Stimulated activated CD4-positive, alpha-beta T cell treated with anti-CD3 and anti-CD28 coated beads, Interleukin-2, amount 100 ng/mL, for 4 hours (primary cell): ENCODE measurements at regions not wholly inside any gene's neighbourhood (a gene's known extent, or its start where the extent isn't known, plus 50 kb on each side); places are given as distances from the start of the nearest gene placed in this dataset.

Source experiments
- DNase-seq: peaks from one replicate; pipeline ENCODE4 v3.0.0-alpha.2; 2020; ENCODE audit warnings: low read depth

GRCh38 chr20:17109307-17109706 lies 117.5 kb upstream of the PCSK2 start:
- no peak for DNase-seq

GRCh38 chr20:17128206-17128605 lies 98.6 kb upstream of the PCSK2 start:
- no peak for DNase-seq

- no peak for DNase-seq
Measured at GRCh38 chr20:17129089-17129488, 97.8 kb upstream of the PCSK2 start.

GRCh38 chr20:17137692-17138091 lies 89.1 kb upstream of the PCSK2 start:
- DNase-seq, result no peak

- no peak for DNase-seq
Measured at GRCh38 chr20:17138237-17138636, 88.6 kb upstream of the PCSK2 start.

- DNase-seq, result no peak
Measured at GRCh38 chr20:17140894-17141293, 85.9 kb upstream of the PCSK2 start.

- DNase-seq, result no peak
Measured at GRCh38 chr20:17141568-17141967, 85.3 kb upstream of the PCSK2 start.

- no peak for DNase-seq
Measured at GRCh38 chr20:17142666-17143065, 84.2 kb upstream of the PCSK2 start.

- no peak for DNase-seq
Measured at GRCh38 chr20:17150858-17151257, 76.0 kb upstream of the PCSK2 start.

- no peak for DNase-seq
Measured at GRCh38 chr20:17155401-17155800, 71.4 kb upstream of the PCSK2 start.

- no peak for DNase-seq
Measured at GRCh38 chr20:17158701-17159100, 68.1 kb upstream of the PCSK2 start.

- DNase-seq, result no peak
Measured at GRCh38 chr20:17161673-17162481, 65.0 kb upstream of the PCSK2 start.

- no peak for DNase-seq
Measured at GRCh38 chr20:17168026-17168612, 58.7 kb upstream of the PCSK2 start.

GRCh38 chr20:17169585-17170136 lies 57.2 kb upstream of the PCSK2 start:
- DNase-seq, result no peak

- DNase-seq, result no peak
Measured at GRCh38 chr20:17171746-17172280, 55.0 kb upstream of the PCSK2 start.

- DNase-seq, result no peak
Measured at GRCh38 chr20:17172836-17173516, 53.9 kb upstream of the PCSK2 start.
